Fibroblast of skin of right biceps (primary cell): ENCODE measurements at regions not wholly inside any gene's neighbourhood (a gene's known extent, or its start where the extent isn't known, plus 50 kb on each side); places are given as distances from the start of the nearest gene placed in this dataset.

Experiments
- DNase-seq: peaks from one replicate; pipeline ENCODE4 v3.0.0-alpha.2; 2013

- DNase-seq = no peak
These were observed 88.1 kb upstream of the NPVF start for GRCh38 chr7:25316366-25316765.

- no peak for DNase-seq
These were observed 89.8 kb upstream of the NPVF start for GRCh38 chr7:25318047-25318446.

- no peak for DNase-seq
These were observed 91.4 kb upstream of the NPVF start for GRCh38 chr7:25319707-25320106.

GRCh38 chr7:25320791-25321190 lies 92.5 kb upstream of the NPVF start:
- no peak for DNase-seq

GRCh38 chr7:25321424-25321823 lies 93.1 kb upstream of the NPVF start:
- DNase-seq = no peak

- no peak for DNase-seq
These were observed 94.2 kb upstream of the NPVF start for GRCh38 chr7:25322473-25322872.

GRCh38 chr7:25325186-25325757 lies 97.0 kb upstream of the NPVF start:
- no peak for DNase-seq

GRCh38 chr7:25326501-25327156 lies 98.3 kb upstream of the NPVF start:
- DNase-seq = no peak

- no peak for DNase-seq
These were observed 101.5 kb upstream of the NPVF start for GRCh38 chr7:25329815-25330214.

GRCh38 chr7:25333296-25333928 lies 105.1 kb upstream of the NPVF start:
- no peak for DNase-seq

GRCh38 chr7:25347360-25348066 lies 119.2 kb upstream of the NPVF start:
- no peak for DNase-seq

GRCh38 chr7:25348104-25348503 lies 119.8 kb upstream of the NPVF start:
- DNase-seq = no peak

GRCh38 chr7:25349283-25350017 lies 121.2 kb upstream of the NPVF start:
- no peak for DNase-seq

GRCh38 chr7:25350041-25350440 lies 121.8 kb upstream of the NPVF start:
- no peak for DNase-seq

- DNase-seq = no peak
These were observed 123.5 kb upstream of the NPVF start for GRCh38 chr7:25351761-25352160.

GRCh38 chr7:25353196-25353595 lies 124.9 kb upstream of the NPVF start:
- DNase-seq = no peak

GRCh38 chr7:25353732-25354131 lies 125.4 kb upstream of the NPVF start:
- DNase-seq = no peak

- DNase-seq = no peak
These were observed 128.4 kb upstream of the NPVF start for GRCh38 chr7:25356534-25357151.

GRCh38 chr7:25358926-25359325 lies 130.6 kb upstream of the NPVF start:
- peak; percentile 16 for DNase-seq

- DNase-seq = peak; percentile 10
These were observed 131.3 kb upstream of the NPVF start for GRCh38 chr7:25359471-25360059.

- no peak for DNase-seq
These were observed 132.2 kb upstream of the NPVF start for GRCh38 chr7:25360451-25360850.

- no peak for DNase-seq
These were observed 133.1 kb upstream of the NPVF start for GRCh38 chr7:25361387-25361786.
